DOHH2 (cell line): ENCODE measurements at regions not wholly inside any gene's neighbourhood (a gene's known extent, or its start where the extent isn't known, plus 50 kb on each side); places are given as distances from the start of the nearest gene placed in this dataset.

Experiments used
- CTCF ChIP-seq: fragments of 200-600 bp; sonication (generic); IDR thresholded peaks from one replicate; pipeline ENCODE4 v1.5.1; 2014; ENCODE audit warnings: antibody characterized with exemption, mild to moderate bottlenecking, low read depth, low read length; ENCODE audit not compliant: poor library complexity, severe bottlenecking
- EZH2phosphoT487 ChIP-seq: fragments of 200-600 bp; sonication (generic); IDR thresholded peaks from 2 replicates; pipeline ENCODE4 v1.6.1; 2017; ENCODE audit warnings: borderline replicate concordance, mild to moderate bottlenecking, antibody characterized with exemption, low read length, moderate library complexity, mixed read lengths

- TF ChIP-seq CTCF (no peak), EZH2phosphoT487 (no peak)
These were observed 559.0 kb upstream of the MEF2C start for GRCh38 chr5:89441965-89442364.
